Activated CD8-positive, alpha-beta memory T cell treated with anti-CD3 and anti-CD28 coated beads, Interleukin-2, amount 50 U/mL, for 1 hour (primary cell): ENCODE measurements at regions not wholly inside any gene's neighbourhood (a gene's known extent, or its start where the extent isn't known, plus 50 kb on each side); places are given as distances from the start of the nearest gene placed in this dataset.

ENCODE experiments used
- DNase-seq: peaks from one replicate; pipeline ENCODE4 v3.0.0-alpha.2; 2020; ENCODE audit errors: extremely low read depth

DNA sequence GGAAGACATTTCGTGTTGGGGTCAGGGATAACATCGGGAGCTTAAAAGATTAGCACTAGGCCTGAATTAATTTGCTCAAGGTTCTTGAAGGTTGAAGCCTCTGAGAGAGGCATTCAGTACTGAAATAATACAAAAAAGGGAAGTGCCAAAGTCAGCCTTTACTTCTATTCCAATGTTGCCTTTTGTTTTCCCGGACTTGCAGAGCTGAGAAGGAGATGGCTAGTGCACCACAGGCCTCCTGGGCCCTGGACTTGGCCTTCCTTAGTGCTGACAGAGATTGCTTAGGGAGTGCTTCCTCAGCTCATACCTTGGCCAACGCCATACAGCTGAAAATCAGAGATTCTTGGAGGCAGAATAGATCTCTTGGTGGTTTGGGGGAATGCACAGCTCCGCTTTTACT is 333.6 kb upstream of the TBL1XR1 start:
- DNase-seq: no peak

DNA sequence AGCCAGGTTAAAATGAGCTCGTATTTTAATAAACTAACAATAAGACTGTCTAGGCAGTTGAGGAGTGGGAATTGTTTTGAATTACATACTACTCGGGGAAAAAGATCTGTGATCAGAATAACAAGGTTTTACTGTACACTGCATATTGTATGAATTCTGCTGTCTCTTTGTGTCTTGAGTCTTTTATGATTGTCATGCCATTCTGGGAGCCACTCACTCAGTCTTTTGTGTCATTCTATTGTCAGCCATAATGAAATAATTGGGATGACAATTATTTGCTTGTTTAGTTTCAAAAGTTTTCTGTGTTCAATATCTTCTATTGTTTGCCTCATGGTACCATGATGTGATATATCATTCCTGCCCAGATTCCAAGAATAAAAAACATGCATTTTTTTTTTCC is 339.6 kb upstream of the TBL1XR1 start:
- DNase-seq: no peak

DNA sequence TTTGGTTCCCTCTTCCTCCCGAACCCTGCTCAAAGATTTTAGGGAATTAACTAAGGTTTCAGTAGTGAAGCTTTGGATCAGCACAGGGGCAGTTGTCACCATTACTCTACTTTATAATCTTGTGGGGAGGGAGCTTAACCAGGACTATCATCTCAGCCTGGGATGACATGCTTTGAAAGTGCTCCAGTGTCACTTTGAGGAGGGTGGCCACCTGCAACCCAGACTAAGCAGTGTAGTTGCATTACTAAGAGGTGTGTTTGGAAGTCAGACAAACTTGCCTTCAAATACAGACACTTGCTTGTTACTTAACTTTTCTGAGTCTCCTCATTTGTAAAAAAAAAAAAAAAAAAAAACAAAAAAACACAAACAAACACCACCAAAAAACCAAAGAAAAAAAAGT is 340.3 kb upstream of the TBL1XR1 start:
- no peak for DNase-seq

DNA sequence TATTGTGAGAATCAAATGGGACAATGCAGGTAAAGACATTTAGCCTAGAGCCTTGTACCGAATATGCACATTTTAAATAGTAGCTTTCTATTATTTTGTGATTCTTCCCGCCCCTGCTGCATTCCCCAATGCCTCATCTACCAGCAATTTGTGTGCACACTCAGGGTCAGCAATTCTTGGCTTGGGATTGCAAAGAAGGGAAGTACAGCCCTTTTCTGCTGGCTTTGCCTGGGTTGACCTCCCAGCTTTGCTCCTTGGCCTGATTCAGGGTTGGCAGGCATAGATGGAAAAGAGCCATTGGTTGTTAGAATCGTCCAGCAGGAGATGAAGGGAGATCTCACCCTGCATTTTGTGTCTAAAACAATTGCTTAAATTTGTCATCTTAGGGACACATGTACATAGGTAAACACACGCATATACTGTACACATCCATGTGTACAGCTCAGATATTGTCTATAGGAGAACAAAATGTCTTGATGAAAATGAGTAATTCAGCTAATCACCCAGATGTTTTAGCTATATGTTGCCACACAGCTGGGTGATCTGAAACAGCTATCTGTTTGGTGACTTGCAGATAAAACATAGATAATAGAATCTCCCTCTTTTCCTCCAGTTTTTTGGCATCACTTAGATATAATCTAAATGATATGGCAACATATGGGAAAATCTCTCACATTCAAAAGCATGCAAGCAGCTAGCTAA is 340.9 kb upstream of the TBL1XR1 start:
- DNase-seq: no peak

DNA sequence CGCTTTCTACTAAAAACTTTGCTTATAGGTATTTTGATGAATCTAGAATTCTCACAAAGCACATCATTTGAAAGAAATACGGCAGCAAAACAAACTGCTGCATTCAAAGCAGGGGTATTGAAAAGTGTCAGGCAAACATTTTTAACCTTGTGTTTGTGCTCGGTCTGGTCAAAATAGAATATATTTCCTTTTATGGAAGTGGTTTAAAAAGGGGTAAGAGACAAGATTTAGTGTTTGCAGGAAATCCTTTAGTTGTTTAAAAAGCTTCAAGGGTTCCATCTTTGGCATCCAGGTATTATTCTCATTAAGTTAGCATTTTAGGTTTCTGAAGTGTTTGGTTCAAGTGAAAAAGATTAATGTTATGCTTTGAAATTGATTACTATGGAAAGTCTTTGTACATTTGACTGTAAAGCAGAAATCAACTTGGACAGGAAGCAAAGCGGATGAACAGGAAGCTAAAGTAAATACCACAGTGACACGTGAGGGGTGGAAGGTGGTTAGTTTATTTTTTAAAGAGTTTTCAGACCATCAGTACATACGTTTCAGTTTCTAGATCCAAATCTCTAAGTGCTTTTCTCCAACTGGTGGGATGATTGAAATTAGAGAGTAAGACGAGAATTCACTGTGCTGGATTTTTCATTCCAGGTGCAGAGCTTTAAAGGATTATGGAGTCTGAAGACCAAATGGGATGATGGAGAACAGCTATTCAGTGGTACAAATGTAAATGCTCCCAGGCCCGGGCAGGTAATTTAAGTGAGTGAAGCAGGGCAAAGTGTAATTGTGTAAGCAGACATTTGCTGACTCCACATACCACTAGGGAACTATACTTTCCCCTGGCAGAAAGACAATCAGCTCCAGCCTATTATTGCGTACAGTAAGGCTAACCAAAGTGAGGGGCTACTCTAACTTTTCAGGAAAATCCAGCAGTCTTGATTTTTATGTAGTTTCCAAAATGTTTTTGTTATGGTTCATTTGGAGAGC is 341.8 kb upstream of the TBL1XR1 start:
- no peak for DNase-seq

- no peak for DNase-seq
Observed at GRCh38 chr3:177541541-177541940, 344.3 kb upstream of the TBL1XR1 start.

GRCh38 chr3:177545964-177546363 is 348.7 kb upstream of the TBL1XR1 start:
- DNase-seq: no peak

GRCh38 chr3:177547711-177548350 is 350.5 kb upstream of the TBL1XR1 start:
- no peak for DNase-seq

DNA sequence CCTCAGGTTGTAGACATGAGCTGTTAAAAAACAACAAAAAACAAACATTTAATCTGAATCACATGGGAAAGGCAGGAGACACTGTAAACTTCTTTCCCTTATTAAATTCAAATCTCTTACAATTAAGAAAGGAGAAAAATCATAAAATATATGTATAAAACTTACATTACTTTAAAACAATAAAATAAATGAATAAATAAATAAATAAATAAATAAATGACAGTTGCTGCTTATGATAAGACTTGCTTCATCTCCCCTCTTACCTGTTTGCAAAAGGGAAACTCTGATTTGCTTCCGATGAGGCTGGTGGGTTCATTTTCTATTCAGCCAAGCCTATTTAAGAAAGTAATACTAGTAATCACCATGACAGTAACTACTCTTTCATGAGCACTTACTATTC is 353.4 kb upstream of the TBL1XR1 start:
- no peak for DNase-seq

DNA sequence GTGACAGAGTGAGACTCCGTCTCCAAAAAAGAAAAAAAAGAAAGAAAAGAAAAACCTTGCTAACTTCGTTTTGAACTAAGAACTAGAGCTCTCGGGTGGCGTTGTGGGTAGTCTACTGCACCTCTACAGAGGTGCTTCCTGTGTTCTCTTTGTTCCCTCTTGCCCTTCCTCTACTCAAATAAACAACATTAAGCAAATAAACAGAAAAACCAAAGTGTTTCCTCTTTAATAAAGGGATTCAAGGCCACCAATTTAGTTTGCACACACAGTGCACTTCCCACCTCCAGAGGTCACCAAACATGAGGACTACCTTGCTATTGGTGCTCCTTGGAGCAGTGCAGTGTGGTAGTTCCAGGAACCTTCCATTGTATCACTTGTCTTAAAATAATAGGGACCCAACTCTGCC is 354.2 kb upstream of the TBL1XR1 start:
- no peak for DNase-seq

- no peak for DNase-seq
Observed at GRCh38 chr3:177552051-177552450, 354.8 kb upstream of the TBL1XR1 start.

- DNase-seq: no peak
Observed at GRCh38 chr3:177553012-177553411, 355.7 kb upstream of the TBL1XR1 start.

GRCh38 chr3:177553579-177553978 is 356.3 kb upstream of the TBL1XR1 start:
- DNase-seq: no peak

GRCh38 chr3:177554895-177555759 is 357.8 kb upstream of the TBL1XR1 start:
- DNase-seq: no peak

- no peak for DNase-seq
Observed at GRCh38 chr3:177557548-177557947, 360.3 kb upstream of the TBL1XR1 start.

DNA sequence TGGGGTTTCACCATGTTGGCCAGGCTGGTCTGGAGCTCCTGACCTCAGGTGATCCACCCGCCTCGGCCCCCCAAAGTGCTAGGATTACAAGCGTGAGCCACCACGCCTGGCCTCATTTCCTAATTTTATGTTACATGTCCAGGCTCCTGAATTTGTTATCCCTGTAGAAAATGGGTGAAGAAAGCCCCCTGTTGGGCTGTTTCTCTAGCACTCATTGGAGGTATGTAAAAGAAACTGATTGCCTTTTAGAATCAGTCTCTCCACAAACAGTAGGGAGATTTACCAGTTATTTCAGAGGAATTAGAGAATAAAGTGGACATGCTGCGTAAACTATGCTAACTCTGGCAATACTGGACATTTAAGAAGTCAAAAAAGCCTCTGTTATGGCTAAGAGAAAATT is 364.1 kb upstream of the TBL1XR1 start:
- DNase-seq: no peak

GRCh38 chr3:177561769-177562392 is 364.6 kb upstream of the TBL1XR1 start:
- no peak for DNase-seq

GRCh38 chr3:177563243-177563780 is 366.0 kb upstream of the TBL1XR1 start:
- DNase-seq: no peak

DNA sequence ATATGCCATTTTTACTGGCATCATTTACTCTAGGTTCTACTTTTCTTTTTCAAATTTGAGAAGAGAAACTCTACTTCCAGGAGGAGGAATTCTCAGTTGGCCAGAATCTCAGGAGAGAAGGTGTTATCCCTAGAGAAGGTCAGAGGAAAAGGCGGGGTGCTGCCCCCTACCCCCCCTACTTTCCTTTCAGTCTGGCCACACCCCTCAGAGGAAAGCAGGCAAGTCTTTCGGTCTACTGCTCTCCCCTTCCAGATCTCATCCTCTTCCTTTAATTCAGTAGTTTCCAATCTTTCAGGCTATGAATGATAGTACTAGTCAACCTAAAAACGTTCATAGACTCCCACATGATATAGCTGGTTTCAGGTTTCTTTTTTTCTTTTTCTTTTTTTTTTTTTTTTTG is 366.5 kb upstream of the TBL1XR1 start:
- no peak for DNase-seq

DNA sequence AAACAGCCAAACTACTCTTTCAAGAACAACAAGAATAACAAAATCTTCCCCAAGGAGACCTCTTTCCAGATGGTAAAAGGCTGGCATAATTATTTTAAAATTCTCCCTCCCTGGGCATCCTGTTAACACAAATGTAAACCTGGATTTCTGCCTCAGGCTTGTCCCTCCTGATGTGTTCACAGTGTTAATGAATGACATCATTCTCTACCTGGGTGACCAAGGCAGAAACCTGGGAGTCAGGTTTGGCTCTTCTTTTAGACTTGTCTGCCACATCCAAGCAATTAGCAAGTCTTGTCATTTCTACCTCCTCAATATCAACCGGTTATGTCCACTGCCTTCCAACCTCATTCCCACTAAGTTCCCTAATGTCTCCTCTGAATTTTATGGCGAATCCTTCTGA is 368.7 kb upstream of the TBL1XR1 start:
- DNase-seq: no peak

GRCh38 chr3:177567833-177568232 is 370.6 kb upstream of the TBL1XR1 start:
- DNase-seq: no peak
